ENCODE measurements at regions not wholly inside any gene's neighbourhood (a gene's known extent, or its start where the extent isn't known, plus 50 kb on each side); places are given as distances from the start of the nearest gene placed in this dataset.

- no peaks in the 10 kb centered on the region for H3K79me2 ChIP-seq (ENCODE audit: control insufficient read depth, insufficient read depth, low read length)
- TF ChIP-seq POLR2AphosphoS5 (IDR thresholded peaks at IDR 0.05; ENCODE audit: insufficient read depth, low read depth, low read length) (no peak), POLR2A (IDR thresholded peaks at IDR 0.05; ENCODE audit: low read depth, low read length) (no peak), JUN (IDR thresholded peaks at IDR 0.05; ENCODE audit: borderline replicate concordance, insufficient read depth, insufficient read length, low read depth) (no peak), FOS (IDR thresholded peaks at IDR 0.05; ENCODE audit: borderline replicate concordance, insufficient read depth, low read length) (no peak), EZH2 (IDR thresholded peaks at IDR 0.05; ENCODE audit: borderline replicate concordance, low read depth, low read length, severe bottlenecking) (no peak), GATA2 (IDR thresholded peaks at IDR 0.05; ENCODE audit: insufficient read depth, insufficient read length, low read depth, low read length) (no peak), MYC (IDR thresholded peaks at IDR 0.05; ENCODE audit: low read depth, low read length) (no peak)
- TF ChIP-seq, protein P1, sequence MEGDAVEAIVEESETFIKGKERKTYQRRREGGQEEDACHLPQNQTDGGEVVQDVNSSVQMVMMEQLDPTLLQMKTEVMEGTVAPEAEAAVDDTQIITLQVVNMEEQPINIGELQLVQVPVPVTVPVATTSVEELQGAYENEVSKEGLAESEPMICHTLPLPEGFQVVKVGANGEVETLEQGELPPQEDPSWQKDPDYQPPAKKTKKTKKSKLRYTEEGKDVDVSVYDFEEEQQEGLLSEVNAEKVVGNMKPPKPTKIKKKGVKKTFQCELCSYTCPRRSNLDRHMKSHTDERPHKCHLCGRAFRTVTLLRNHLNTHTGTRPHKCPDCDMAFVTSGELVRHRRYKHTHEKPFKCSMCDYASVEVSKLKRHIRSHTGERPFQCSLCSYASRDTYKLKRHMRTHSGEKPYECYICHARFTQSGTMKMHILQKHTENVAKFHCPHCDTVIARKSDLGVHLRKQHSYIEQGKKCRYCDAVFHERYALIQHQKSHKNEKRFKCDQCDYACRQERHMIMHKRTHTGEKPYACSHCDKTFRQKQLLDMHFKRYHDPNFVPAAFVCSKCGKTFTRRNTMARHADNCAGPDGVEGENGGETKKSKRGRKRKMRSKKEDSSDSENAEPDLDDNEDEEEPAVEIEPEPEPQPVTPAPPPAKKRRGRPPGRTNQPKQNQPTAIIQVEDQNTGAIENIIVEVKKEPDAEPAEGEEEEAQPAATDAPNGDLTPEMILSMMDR (IDR thresholded peaks at IDR 0.05; ENCODE audit: extremely low read depth in 1 of 2, insufficient read depth in 1 of 2, low read depth in 1 of 2, low read length in 2 of 2): no peak
- TF ChIP-seq, protein P2, sequence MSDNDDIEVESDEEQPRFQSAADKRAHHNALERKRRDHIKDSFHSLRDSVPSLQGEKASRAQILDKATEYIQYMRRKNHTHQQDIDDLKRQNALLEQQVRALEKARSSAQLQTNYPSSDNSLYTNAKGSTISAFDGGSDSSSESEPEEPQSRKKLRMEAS (IDR thresholded peaks at IDR 0.05; ENCODE audit: insufficient read depth, insufficient read length): no peak
- H3K9me1 ChIP-seq (replicated peaks; ENCODE audit: control insufficient read depth, extremely low read depth, insufficient read depth, low read length): no peaks in the 10 kb centered on the region
- FAIRE-seq: no peak
- no TSS peak for BruUV-seq (replicated peaks)
- no peaks in the 10 kb centered on the region for H3K36me3 ChIP-seq (ENCODE audit: control insufficient read depth in 2 of 2, extremely low read depth in 1 of 2, insufficient read depth in 2 of 2, low read length in 2 of 2)
- H3K27me3 ChIP-seq (ENCODE audit: control insufficient read depth in 2 of 2, insufficient read depth in 2 of 2, low read length in 2 of 2): no peaks in the 10 kb centered on the region
- no peak overlapping the region for H2AFZ ChIP-seq (ENCODE audit: low read depth, low read length)
- no peak overlapping the region for H3K9ac ChIP-seq (replicated peaks; ENCODE audit: extremely low read depth, insufficient read depth, low read length)
- no peaks in the 10 kb centered on the region for H3K4me1 ChIP-seq (ENCODE audit: control insufficient read depth, extremely low read depth, insufficient read depth, low read length)
- no peak overlapping the region for H3K4me2 ChIP-seq (ENCODE audit: insufficient read depth, low read length)
- CTCF ChIA-PET: no interaction called here
- POLR2A ChIA-PET: no interaction called here
- dilution Hi-C loops (cut with MboI; ENCODE audit: extremely low pct_ligation_motif_present, low sequenced_read_pairs) (no loop called here), intact Hi-C loops (cut with micrococcal nuclease) (no loop called here)
- DNase-seq (ENCODE audit: low read depth, low spot score): no peak
- no peaks in the 10 kb centered on the region for H4K20me1 ChIP-seq (replicated peaks; ENCODE audit: control insufficient read depth, extremely low read depth, insufficient read depth, low read length)
- H3K27ac ChIP-seq (ENCODE audit: insufficient read depth, low read depth, low read length): no peak overlapping the region
- H3K9me3 ChIP-seq (replicated peaks; ENCODE audit: control insufficient read depth, insufficient read depth, low read length): no peaks in the 10 kb centered on the region
- H3K4me3 ChIP-seq (replicated peaks in 1 of 3; ENCODE audit: insufficient read depth in 1 of 3, low read depth in 1 of 3, low read length in 3 of 3): no peak overlapping the region
Observed at GRCh38 chr20:16970776-16971175, 222.6 kb downstream of the OTOR start.
